Uterus (tissue), 3 donors: ENCODE measurements at regions not wholly inside any gene's neighbourhood (a gene's known extent, or its start where the extent isn't known, plus 50 kb on each side); places are given as distances from the start of the nearest gene placed in this dataset.
"Not testable (repeated sequence)": the region's sequence is repeated elsewhere in the genome, so short reads cannot be mapped to it uniquely, and the experiment has no call there.

Experiments used
- DNase-seq, 2 donors: peaks; one replicate each; pipeline ENCODE4 v3.0.0-alpha.2; 2019 to 2020
- H3K27ac ChIP-seq, 2 donors: fragments of 200-600 bp; sonication (generic); 1 replicate in 1 of 2; 2 replicates in 1 of 2; pipeline ENCODE4 v1.5.1; 2016 to 2018
- H3K27me3 ChIP-seq, 2 donors: fragments of 200-600 bp; sonication (generic); one replicate each; pipeline ENCODE4 v1.5.1; 2018 to 2019; ENCODE audit warnings: control low read depth in 1 of 2
- H3K36me3 ChIP-seq, 2 donors: fragments of 200-600 bp; sonication (generic); one replicate each; pipeline ENCODE4 v1.5.1; 2019; ENCODE audit warnings: control low read depth in 1 of 2
- H3K4me1 ChIP-seq, 2 donors: fragments of 200-600 bp; sonication (generic); one replicate each; pipeline ENCODE4 v1.5.1; 2018 to 2019; ENCODE audit warnings: control low read depth in 1 of 2
- H3K4me3 ChIP-seq, 2 donors: fragments of 200-600 bp; sonication (generic); 1 replicate in 1 of 2; 2 replicates in 1 of 2; pipeline ENCODE4 v1.5.1; 2018 to 2019; ENCODE audit warnings: mild to moderate bottlenecking in 1 of 2
- H3K9me3 ChIP-seq, 2 donors: fragments of 200-600 bp; sonication (generic); one replicate each; pipeline ENCODE4 v1.5.1; 2019; ENCODE audit warnings: control low read depth in 1 of 2
- POLR2A ChIP-seq, 2 donors: fragments of 450-650 bp; IDR thresholded peaks; one replicate each; pipeline ENCODE4 v1.6.1; 2016; ENCODE audit warnings: antibody characterized with exemption in 2 of 2, mild to moderate bottlenecking in 1 of 2, moderate library complexity in 1 of 2
- intact Hi-C: fragments of 100-400 bp; cut with DNase I; formaldehyde crosslinking; loops from one replicate; pipeline ENCODE4 v1.15.1; 2023; ENCODE audit warnings: low total_unique reads
- TF ChIP-seq, protein P1 (sequence below), 4 experiments: fragments of 200-600 bp in 2 of 4; fragments of 450-650 bp in 2 of 4; sonication (generic) in 2 of 4; IDR thresholded peaks; one replicate each; pipeline ENCODE4 v1.5.1; 2016 to 2019; ENCODE audit warnings: antibody characterized with exemption in 4 of 4, mild to moderate bottlenecking in 2 of 4, moderate library complexity in 1 of 4
- donor health status: DM: yes; HTN: yes; CAD: no.

DNA sequence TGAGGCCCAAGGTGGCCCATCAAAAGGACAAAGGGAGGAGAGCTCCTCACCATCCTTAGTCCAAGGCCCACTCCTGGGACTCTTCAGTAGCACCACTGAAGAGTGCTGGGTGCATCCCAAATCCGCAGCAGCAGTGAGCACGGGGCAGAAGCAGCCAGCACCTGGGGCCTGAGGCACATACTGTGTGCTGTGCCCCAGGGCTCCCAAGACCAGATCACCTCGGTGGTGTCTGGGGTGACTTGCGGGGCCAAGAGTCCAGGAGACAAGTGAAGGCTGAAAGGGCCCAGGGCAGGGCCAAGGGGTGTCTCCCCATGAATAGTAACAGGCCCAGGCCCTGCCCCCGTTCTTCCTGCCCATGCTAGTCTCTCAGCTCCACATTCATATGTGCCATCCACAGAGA lies 59.9 kb upstream of the INSIG1 start:
- Histone ChIP-seq H3K27me3 (no peaks in the 10 kb centered on the region), H3K4me3 (no peak overlapping the region), H3K4me1 (no peaks in the 10 kb centered on the region), H3K27ac (no peak overlapping the region), H3K9me3 (no peaks in the 10 kb centered on the region), H3K36me3 (no peaks in the 10 kb centered on the region)
- intact Hi-C loops = no loop called here
- no peak for TF ChIP-seq POLR2A (IDR thresholded peaks at IDR 0.05)
- TF ChIP-seq, protein P1, sequence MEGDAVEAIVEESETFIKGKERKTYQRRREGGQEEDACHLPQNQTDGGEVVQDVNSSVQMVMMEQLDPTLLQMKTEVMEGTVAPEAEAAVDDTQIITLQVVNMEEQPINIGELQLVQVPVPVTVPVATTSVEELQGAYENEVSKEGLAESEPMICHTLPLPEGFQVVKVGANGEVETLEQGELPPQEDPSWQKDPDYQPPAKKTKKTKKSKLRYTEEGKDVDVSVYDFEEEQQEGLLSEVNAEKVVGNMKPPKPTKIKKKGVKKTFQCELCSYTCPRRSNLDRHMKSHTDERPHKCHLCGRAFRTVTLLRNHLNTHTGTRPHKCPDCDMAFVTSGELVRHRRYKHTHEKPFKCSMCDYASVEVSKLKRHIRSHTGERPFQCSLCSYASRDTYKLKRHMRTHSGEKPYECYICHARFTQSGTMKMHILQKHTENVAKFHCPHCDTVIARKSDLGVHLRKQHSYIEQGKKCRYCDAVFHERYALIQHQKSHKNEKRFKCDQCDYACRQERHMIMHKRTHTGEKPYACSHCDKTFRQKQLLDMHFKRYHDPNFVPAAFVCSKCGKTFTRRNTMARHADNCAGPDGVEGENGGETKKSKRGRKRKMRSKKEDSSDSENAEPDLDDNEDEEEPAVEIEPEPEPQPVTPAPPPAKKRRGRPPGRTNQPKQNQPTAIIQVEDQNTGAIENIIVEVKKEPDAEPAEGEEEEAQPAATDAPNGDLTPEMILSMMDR (IDR thresholded peaks at IDR 0.05) = no peak
- DNase-seq = no peak

DNA sequence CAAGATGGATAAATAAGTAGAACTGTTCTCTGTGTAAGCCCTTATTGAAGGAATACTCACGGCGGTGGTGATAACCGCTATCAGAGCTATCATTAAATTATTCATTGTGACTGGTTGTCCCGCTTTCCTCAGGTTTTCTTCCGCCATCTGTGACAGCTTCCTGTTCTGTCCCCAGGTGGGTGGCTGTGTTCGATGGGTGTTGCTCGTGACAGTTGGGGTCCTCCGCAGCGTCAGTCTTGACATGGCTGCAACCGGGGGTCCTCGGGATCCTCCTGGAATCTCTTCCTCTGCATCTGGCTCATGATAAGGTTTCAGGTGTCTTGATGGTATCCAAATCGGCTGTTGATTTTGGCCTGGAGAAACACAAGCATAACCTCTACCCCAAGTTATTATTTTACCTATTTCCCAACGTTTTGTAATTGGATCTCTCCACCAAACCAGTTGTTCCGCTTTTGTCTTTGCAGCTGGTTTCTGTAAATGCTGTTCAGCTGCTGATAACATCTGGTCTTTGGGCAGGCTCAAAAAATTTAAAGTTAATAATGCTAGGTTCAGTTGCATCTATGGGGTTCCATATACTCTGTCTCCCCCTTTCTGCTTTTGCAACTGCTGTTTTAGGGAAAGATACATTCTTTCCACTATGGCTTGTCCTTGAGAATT lies 58.1 kb upstream of the INSIG1 start:
- H3K36me3 ChIP-seq, H3K4me1 ChIP-seq, DNase-seq, H3K9me3 ChIP-seq, intact Hi-C loops, H3K4me3 ChIP-seq, H3K27ac ChIP-seq, H3K27me3 ChIP-seq: not testable (repeated sequence)

DNA sequence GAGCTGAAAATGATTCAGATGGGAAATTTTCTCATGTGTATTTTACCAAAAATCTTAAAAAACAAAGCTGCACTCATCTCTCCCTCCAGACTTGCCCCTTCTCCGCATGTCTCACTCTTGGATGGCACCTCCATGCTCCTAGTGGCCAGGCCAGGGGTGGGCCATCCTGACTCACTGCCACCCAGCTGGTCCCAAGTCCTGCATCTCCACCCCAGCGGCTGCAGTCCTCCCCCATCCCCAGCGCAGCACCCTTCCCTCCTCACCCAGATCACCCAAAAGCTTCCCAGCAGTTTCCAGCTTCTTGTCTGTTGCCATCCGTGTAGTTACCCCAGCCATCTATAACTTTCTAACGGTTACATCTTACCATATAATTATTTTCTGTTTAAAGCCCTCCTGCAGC lies 53.0 kb upstream of the INSIG1 start:
- no peaks in the 10 kb centered on the region for H3K36me3 ChIP-seq
- no peak overlapping the region for H3K27ac ChIP-seq
- no peak overlapping the region for H3K4me3 ChIP-seq
- DNase-seq = no peak
- H3K27me3 ChIP-seq = no peaks in the 10 kb centered on the region
- no peak for TF ChIP-seq POLR2A (IDR thresholded peaks at IDR 0.05)
- TF ChIP-seq, protein P1 (IDR thresholded peaks at IDR 0.05) = no peak
- no peaks in the 10 kb centered on the region for H3K4me1 ChIP-seq
- intact Hi-C loops = no loop called here
- no peaks in the 10 kb centered on the region for H3K9me3 ChIP-seq

DNA sequence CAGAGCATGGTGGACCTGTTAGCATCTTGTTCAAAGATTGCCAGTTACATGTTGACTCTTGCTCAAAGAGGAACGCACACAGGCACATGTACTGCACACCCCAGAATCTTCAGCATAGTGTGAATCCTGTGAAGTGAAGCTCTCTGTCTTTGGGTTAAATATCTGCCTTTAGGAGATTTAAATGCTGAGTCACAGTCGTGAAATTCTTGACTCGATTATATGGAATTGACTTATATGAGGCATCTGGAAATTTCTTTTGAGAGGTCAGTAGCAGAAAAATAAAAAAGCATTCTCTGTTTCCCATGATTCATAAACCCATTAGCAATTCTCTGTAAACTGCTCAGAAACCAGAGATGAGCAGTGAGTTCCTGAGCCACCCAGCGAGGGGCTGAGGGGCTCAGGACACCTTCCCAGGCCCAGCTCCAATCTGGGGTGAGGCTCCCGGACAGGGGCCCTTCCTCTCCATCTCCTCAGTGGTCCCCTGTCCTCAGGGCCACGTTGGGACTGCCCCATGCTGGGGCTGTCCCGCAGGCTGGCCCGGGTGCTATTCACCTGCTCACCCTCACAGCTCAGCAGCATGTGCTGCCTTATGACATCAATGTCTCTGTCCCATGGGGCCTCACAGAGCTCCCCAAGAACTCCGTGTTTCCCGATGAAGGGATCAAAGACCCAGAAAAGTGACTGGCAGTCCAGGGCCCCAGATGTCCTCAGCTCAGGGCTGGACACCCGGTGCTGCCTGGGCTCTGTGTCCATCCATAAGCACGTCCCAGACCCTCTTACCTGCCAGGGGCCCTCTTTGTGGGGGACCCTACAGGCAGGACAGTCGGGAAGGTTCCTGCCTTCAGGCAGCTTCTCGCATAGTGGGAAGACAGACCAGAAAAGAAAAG lies 50.0 kb upstream of the INSIG1 start:
- Histone ChIP-seq H3K9me3 (no peaks in the 10 kb centered on the region), H3K27me3 (no peaks in the 10 kb centered on the region), H3K27ac (no peak overlapping the region), H3K4me3 (no peak overlapping the region), H3K4me1 (no peaks in the 10 kb centered on the region), H3K36me3 (no peaks in the 10 kb centered on the region)
- no peak for DNase-seq
- intact Hi-C loops = no loop called here
- TF ChIP-seq, protein P1 (IDR thresholded peaks at IDR 0.05) = no peak
- TF ChIP-seq POLR2A (IDR thresholded peaks at IDR 0.05) = no peak
